Activated naive CD4-positive, alpha-beta T cell treated with anti-CD3 and anti-CD28 coated beads, Interleukin-2, amount 50 U/mL, for 16 hours (primary cell): ENCODE measurements at regions not wholly inside any gene's neighbourhood (a gene's known extent, or its start where the extent isn't known, plus 50 kb on each side); places are given as distances from the start of the nearest gene placed in this dataset.

Source experiments
- DNase-seq: peaks from one replicate; pipeline ENCODE4 v3.0.0-alpha.2; 2020

- DNase-seq: no peak
These were observed 51.2 kb downstream of the FOXL3 start for GRCh38 chr7:340979-341694.

- DNase-seq: no peak
These were observed 52.1 kb downstream of the FOXL3 start for GRCh38 chr7:341841-342638.

GRCh38 chr7:342681-343216, 52.8 kb downstream of the FOXL3 start:
- DNase-seq: no peak

- no peak for DNase-seq
These were observed 53.4 kb downstream of the FOXL3 start for GRCh38 chr7:343227-343822.

GRCh38 chr7:343864-344607, 54.1 kb downstream of the FOXL3 start:
- DNase-seq: no peak

- no peak for DNase-seq
These were observed 54.6 kb downstream of the FOXL3 start for GRCh38 chr7:344608-344994.

GRCh38 chr7:346116-346898, 56.3 kb downstream of the FOXL3 start:
- DNase-seq: no peak

GRCh38 chr7:347001-347590, 57.1 kb downstream of the FOXL3 start:
- DNase-seq: no peak

GRCh38 chr7:347644-348479, 57.9 kb downstream of the FOXL3 start:
- no peak for DNase-seq

GRCh38 chr7:348480-348844, 58.5 kb downstream of the FOXL3 start:
- no peak for DNase-seq

- DNase-seq: no peak
These were observed 59.2 kb downstream of the FOXL3 start for GRCh38 chr7:348962-349743.

- DNase-seq: peak; percentile 62
These were observed 61.3 kb downstream of the FOXL3 start for GRCh38 chr7:351256-351655.

GRCh38 chr7:351681-352480, 61.9 kb downstream of the FOXL3 start:
- peak; percentile 41 for DNase-seq

- no peak for DNase-seq
These were observed 63.9 kb downstream of the FOXL3 start for GRCh38 chr7:353746-354325.

- no peak for DNase-seq
These were observed 64.9 kb downstream of the FOXL3 start for GRCh38 chr7:354597-355470.

- DNase-seq: no peak
These were observed 65.6 kb downstream of the FOXL3 start for GRCh38 chr7:355568-355967.

GRCh38 chr7:356087-356486, 66.1 kb downstream of the FOXL3 start:
- DNase-seq: no peak
